Ovary (tissue), 7 donors: ENCODE measurements at regions not wholly inside any gene's neighbourhood (a gene's known extent, or its start where the extent isn't known, plus 50 kb on each side); places are given as distances from the start of the nearest gene placed in this dataset.

Experiments used
- DNase-seq, 5 donors: peaks; one replicate each; pipeline ENCODE4 v3.0.0-alpha.2; 2019 to 2020
- H3K27ac ChIP-seq, 2 donors: fragments of 200-600 bp; one replicate each; pipeline versions ENCODE4 v1.5.1 to v1.8.0; 2019 to 2022
- H3K27me3 ChIP-seq: fragments of 200-600 bp; one replicate; pipeline ENCODE4 v1.8.0; 2022
- H3K36me3 ChIP-seq: fragments of 200-600 bp; sonication (generic); one replicate; pipeline ENCODE4 v1.5.1; 2019
- H3K4me1 ChIP-seq: one replicate; pipeline ENCODE4 v1.8.1; 2013; ENCODE audit warnings: mild to moderate bottlenecking, moderate library complexity; ENCODE audit not compliant: insufficient read depth
- H3K4me3 ChIP-seq: fragments of 200-600 bp; sonication (generic); one replicate; pipeline ENCODE4 v1.5.1; 2017
- H3K9me3 ChIP-seq, 2 donors: fragments of 200-600 bp in 1 of 2; sonication (generic) in 1 of 2; one replicate each; pipeline versions ENCODE4 v1.5.1 to v1.8.1; 2013 to 2019; ENCODE audit warnings: mild to moderate bottlenecking in 1 of 2, moderate library complexity in 1 of 2
- EP300 ChIP-seq: sonication (generic); formaldehyde crosslinking; IDR thresholded peaks from one replicate; pipeline ENCODE4 v1.6.1; 2017; ENCODE audit warnings: antibody characterized with exemption
- POLR2A ChIP-seq: fragments of 450-650 bp; IDR thresholded peaks from one replicate; pipeline ENCODE4 v1.6.1; 2017; ENCODE audit warnings: antibody characterized with exemption, mild to moderate bottlenecking, moderate library complexity
- WGBS, 3 donors: extraction: QIAGEN DNeasy Blood & Tissue Kit in 1 of 3; methylation state at CpG; one replicate each; pipeline versions ENCODE4 v1.1.5 to v1.1.7; 2013 to 2017; 5-methylcytosine and 5-hydroxymethylcytosine counted together
- intact Hi-C, 4 donors: fragments of 100-400 bp; cut with DNase I; formaldehyde crosslinking; loops; one replicate each; pipeline versions ENCODE4 v1.11.0 to v1.15.1; 2022 to 2023
- TF ChIP-seq, protein P1 (sequence below), 3 donors: fragments of 450-650 bp in 2 of 3; fragments of 200-600 bp in 1 of 3; IDR thresholded peaks; one replicate each; pipeline versions ENCODE4 v1.5.1 to v1.8.0; 2016 to 2022; ENCODE audit warnings: antibody characterized with exemption in 3 of 3, mild to moderate bottlenecking in 1 of 3
- donor health status: DM: no; HTN: no; CAD: no; lungs with moderate emphysema.
- donor health status: DM: no; HTN: no; CAD: no.
- donor health status: Bipolar disorder and iron deficiency.
- donor health status: DM: no; HTN: no; CAD: no.
- donor health status: DM: yes; HTN: yes; CAD: no.

DNA sequence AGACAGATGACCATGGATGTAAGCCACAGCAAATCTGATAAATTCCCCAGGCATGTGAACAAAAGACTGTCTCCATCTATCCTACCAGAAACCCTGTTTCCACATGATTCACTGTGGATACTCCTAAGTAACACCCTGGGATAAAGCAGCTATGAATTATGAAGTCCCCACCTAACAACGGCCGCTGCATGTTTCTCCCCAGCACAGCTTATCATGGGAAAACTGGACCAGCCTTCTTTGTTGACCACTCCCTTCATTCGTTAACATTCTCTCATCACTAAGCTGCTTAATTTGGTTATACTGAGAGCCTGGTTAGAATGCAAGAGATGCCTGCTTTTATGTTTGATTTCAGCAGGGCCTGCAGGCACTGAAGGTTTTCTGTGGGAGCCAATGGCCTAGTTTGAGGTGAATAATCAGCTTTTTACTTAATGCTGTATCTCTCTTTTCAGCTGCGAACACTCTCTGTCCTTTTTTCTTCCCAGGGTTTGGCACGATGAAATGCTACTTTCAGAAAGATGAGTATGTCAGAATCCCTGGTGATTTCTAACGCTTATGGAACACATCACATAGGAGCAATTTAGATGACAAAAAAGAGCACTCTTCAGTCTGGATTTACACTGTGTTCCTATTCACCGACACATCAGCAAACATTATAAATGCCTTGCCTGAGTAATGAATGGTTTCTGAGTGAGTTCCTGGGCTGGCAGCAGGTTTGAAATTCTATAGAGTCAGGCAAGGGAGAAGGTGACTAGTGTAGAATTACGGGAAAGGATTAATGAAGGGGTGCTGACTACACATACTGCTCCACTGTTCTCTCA lies 318.4 kb upstream of the ZNF608 start:
- Histone ChIP-seq H3K9me3 (no peaks in the 10 kb centered on the region), H3K4me1 (no peaks in the 10 kb centered on the region), H3K27me3 (no peaks in the 10 kb centered on the region), H3K36me3 (no peaks in the 10 kb centered on the region), H3K27ac (no peak overlapping the region), H3K4me3 (no peak overlapping the region)
- intact Hi-C loops: no loop called here
- TF ChIP-seq POLR2A (no peak), EP300 (no peak)
- TF ChIP-seq, protein P1, sequence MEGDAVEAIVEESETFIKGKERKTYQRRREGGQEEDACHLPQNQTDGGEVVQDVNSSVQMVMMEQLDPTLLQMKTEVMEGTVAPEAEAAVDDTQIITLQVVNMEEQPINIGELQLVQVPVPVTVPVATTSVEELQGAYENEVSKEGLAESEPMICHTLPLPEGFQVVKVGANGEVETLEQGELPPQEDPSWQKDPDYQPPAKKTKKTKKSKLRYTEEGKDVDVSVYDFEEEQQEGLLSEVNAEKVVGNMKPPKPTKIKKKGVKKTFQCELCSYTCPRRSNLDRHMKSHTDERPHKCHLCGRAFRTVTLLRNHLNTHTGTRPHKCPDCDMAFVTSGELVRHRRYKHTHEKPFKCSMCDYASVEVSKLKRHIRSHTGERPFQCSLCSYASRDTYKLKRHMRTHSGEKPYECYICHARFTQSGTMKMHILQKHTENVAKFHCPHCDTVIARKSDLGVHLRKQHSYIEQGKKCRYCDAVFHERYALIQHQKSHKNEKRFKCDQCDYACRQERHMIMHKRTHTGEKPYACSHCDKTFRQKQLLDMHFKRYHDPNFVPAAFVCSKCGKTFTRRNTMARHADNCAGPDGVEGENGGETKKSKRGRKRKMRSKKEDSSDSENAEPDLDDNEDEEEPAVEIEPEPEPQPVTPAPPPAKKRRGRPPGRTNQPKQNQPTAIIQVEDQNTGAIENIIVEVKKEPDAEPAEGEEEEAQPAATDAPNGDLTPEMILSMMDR (IDR thresholded peaks at IDR 0.05): no peak
- 77 to 88% (median 87%) methylated on average over 8 of the region's 8 CpGs for WGBS, 3 donors
- DNase-seq: no peak

DNA sequence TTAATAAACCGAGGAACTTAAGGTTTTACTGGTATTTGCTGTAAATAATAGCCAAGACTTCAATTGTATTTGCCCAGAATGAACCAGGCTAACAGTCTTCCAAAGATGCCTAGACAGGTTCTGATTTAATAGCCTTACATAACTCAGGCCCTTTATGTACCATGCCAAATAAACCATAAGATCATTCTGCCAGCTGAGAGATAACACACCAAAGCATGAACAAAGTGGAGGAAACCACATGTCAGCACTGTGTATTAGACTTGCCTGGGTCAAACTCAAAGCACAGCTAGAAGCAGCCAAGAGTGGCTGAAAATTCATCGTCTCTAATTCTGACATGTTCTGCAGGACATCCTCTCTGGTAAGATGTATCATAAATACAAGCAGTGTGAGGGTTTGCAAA lies 319.3 kb upstream of the ZNF608 start:
- 48 to 64% (median 51%) methylated on average over 2 of the region's 2 CpGs for WGBS, 3 donors
- Histone ChIP-seq H3K4me1 (no peaks in the 10 kb centered on the region), H3K27me3 (no peaks in the 10 kb centered on the region), H3K36me3 (no peaks in the 10 kb centered on the region), H3K9me3 (no peaks in the 10 kb centered on the region), H3K27ac (no peak overlapping the region), H3K4me3 (no peak overlapping the region)
- intact Hi-C loops: no loop called here
- TF ChIP-seq, protein P1 (IDR thresholded peaks at IDR 0.05): no peak
- TF ChIP-seq EP300 (no peak), POLR2A (no peak)
- no peak for DNase-seq

DNA sequence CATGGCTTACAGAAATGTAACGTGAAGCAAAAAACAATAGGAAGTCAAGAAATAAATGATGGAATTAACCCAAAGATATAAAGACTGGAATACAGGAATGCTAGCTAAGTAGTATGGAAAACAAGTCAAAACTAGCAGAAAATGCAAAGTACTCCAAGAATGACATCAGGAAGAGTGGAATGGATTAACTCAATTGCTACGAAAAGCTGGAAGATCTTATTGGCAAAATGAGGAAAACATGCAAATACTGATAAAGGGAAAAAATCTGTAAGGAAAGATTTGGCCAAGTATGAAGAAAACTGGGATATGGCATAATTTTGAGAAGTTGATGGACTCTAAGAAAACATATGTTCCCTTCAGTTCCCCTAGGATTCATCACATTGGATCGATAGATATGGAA lies 324.5 kb upstream of the ZNF608 start:
- WGBS, 3 donors: 81 to 90% (median 88%) methylated on average over 3 of the region's 3 CpGs
- Histone ChIP-seq H3K4me1 (no peaks in the 10 kb centered on the region), H3K9me3 (no peaks in the 10 kb centered on the region), H3K4me3 (no peak overlapping the region), H3K27me3 (no peaks in the 10 kb centered on the region), H3K27ac (no peak overlapping the region), H3K36me3 (no peaks in the 10 kb centered on the region)
- TF ChIP-seq POLR2A: no peak
- TF ChIP-seq, protein P1 (IDR thresholded peaks at IDR 0.05): no peak
- TF ChIP-seq EP300: no peak
- intact Hi-C loops: no loop called here
- no peak for DNase-seq

DNA sequence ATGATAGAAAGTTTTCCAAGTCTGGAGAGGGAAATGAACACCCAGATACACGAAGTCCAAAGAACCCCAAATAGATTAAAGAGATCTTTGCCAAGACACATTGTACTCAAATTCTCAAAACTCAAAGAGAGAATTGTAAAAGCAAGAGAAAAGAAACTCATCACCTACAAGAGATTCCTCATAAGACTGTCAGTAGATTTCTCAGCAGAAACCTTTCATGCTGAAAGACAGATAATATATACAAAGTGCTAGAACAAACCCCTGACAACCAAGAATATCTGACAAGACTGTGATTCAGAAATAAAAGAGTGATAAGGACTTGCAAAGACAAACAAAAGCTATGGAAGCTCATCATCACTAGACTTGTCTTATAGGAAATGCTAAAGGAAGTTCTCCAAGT lies 326.7 kb upstream of the ZNF608 start:
- no peaks in the 10 kb centered on the region for H3K4me1 ChIP-seq
- no peaks in the 10 kb centered on the region for H3K27me3 ChIP-seq
- no peak overlapping the region for H3K27ac ChIP-seq
- no peaks in the 10 kb centered on the region for H3K9me3 ChIP-seq
- TF ChIP-seq POLR2A (no peak), EP300 (no peak)
- TF ChIP-seq, protein P1 (IDR thresholded peaks at IDR 0.05): no peak
- H3K36me3 ChIP-seq: no peaks in the 10 kb centered on the region
- no peak overlapping the region for H3K4me3 ChIP-seq
- intact Hi-C loops: no loop called here
- WGBS, 3 donors: 77 to 88% (median 87%) methylated on average over 1 of the region's 1 CpG
- DNase-seq: no peak
